Tibial artery (tissue), 4 donors: ENCODE measurements at regions not wholly inside any gene's neighbourhood (a gene's known extent, or its start where the extent isn't known, plus 50 kb on each side); places are given as distances from the start of the nearest gene placed in this dataset.
"Not testable (repeated sequence)": the region's sequence is repeated elsewhere in the genome, so short reads cannot be mapped to it uniquely, and the experiment has no call there.

Experiments
- DNase-seq, 2 donors: peaks; one replicate each; pipeline ENCODE4 v3.0.0-alpha.2; 2019
- H3K27ac ChIP-seq, 2 donors: fragments of 200-600 bp; sonication (generic) in 1 of 2; 1 replicate in 1 of 2; 2 replicates in 1 of 2; pipeline ENCODE4 v1.5.1; 2018 to 2019; ENCODE audit warnings: mild to moderate bottlenecking in 1 of 2
- H3K27me3 ChIP-seq, 2 donors: fragments of 200-600 bp; sonication (generic) in 1 of 2; one replicate each; pipeline versions ENCODE4 v1.5.1 to v1.6.0; 2016 to 2019
- H3K36me3 ChIP-seq, 3 donors: fragments of 200-600 bp; sonication (generic) in 2 of 3; one replicate each; pipeline ENCODE4 v1.5.1; 2016 to 2019; ENCODE audit warnings: mild to moderate bottlenecking in 2 of 3
- H3K4me1 ChIP-seq, 4 donors: fragments of 200-600 bp; sonication (generic) in 2 of 4; 1 replicate in 3 of 4; 2 replicates in 1 of 4; pipeline ENCODE4 v1.5.1; 2016 to 2019
- H3K4me3 ChIP-seq, 2 donors: fragments of 200-600 bp; sonication (generic) in 1 of 2; 1 replicate in 1 of 2; 2 replicates in 1 of 2; pipeline ENCODE4 v1.5.1; 2018 to 2019; ENCODE audit warnings: mild to moderate bottlenecking in 2 of 2
- H3K9me3 ChIP-seq, 3 donors: fragments of 200-600 bp; sonication (generic) in 1 of 3; one replicate each; pipeline ENCODE4 v1.5.1; 2016 to 2019
- intact Hi-C: fragments of 100-400 bp; cut with DNase I; formaldehyde crosslinking; loops from one replicate; pipeline ENCODE4 v1.15.0; 2023; ENCODE audit warnings: low total_unique reads
- TF ChIP-seq, protein P1 (sequence below), 2 experiments: fragments of 200-600 bp in 1 of 2; fragments of 450-650 bp in 1 of 2; IDR thresholded peaks; one replicate each; pipeline ENCODE4 v1.5.1; 2017 to 2019; ENCODE audit warnings: antibody characterized with exemption in 2 of 2, mild to moderate bottlenecking in 1 of 2, moderate library complexity in 1 of 2

DNA sequence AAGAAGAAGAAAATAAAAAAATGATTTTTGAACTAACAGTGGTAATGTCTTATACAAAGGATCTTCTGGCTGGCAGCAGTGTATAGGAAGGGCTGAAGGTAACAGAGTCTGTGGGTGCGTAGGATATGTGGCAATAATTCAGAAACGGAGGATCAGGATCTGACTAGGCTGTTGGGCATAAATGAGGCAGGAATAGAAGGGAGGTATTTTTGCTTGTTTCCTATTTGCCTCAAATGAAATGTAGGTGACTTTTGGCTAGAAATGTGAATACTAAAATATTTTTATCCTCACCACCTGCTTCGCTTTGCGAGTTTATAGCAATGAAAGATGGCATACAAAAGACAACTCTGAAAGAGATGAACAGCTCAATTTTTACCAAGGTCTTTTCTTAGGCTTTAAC lies 1086.1 kb upstream of the CELF4 start:
- H3K4me1 ChIP-seq = no peaks in the 10 kb centered on the region
- no peak overlapping the region for H3K27ac ChIP-seq
- no peaks in the 10 kb centered on the region for H3K27me3 ChIP-seq
- H3K9me3 ChIP-seq = no peaks in the 10 kb centered on the region
- intact Hi-C loops = no loop called here
- TF ChIP-seq, protein P1, sequence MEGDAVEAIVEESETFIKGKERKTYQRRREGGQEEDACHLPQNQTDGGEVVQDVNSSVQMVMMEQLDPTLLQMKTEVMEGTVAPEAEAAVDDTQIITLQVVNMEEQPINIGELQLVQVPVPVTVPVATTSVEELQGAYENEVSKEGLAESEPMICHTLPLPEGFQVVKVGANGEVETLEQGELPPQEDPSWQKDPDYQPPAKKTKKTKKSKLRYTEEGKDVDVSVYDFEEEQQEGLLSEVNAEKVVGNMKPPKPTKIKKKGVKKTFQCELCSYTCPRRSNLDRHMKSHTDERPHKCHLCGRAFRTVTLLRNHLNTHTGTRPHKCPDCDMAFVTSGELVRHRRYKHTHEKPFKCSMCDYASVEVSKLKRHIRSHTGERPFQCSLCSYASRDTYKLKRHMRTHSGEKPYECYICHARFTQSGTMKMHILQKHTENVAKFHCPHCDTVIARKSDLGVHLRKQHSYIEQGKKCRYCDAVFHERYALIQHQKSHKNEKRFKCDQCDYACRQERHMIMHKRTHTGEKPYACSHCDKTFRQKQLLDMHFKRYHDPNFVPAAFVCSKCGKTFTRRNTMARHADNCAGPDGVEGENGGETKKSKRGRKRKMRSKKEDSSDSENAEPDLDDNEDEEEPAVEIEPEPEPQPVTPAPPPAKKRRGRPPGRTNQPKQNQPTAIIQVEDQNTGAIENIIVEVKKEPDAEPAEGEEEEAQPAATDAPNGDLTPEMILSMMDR (IDR thresholded peaks at IDR 0.05) = no peak
- no peaks in the 10 kb centered on the region for H3K36me3 ChIP-seq
- DNase-seq = no peak
- H3K4me3 ChIP-seq = no peak overlapping the region

DNA sequence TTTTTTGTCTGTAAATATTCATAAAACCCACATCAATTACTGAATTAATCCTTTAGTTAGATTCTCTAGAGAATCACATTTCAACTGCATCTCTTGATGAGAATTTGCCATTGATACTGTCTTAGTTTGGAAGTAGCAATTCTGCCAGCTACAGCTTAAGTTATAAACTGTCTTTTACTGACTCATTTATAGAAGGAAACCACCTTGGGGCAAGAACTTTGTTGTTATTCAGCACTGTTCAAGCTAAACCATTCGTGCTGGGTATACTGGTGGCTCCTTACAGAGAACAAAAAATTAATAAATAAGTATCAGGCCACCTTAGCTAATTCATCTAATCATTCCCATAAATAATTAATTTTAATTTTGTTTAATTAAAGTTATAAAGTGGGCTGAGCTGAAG lies 1082.6 kb upstream of the CELF4 start:
- H3K4me1 ChIP-seq = no peaks in the 10 kb centered on the region
- H3K27ac ChIP-seq = no peak overlapping the region
- TF ChIP-seq, protein P1 (IDR thresholded peaks at IDR 0.05) = no peak
- no peak for DNase-seq
- H3K27me3 ChIP-seq = no peaks in the 10 kb centered on the region
- H3K9me3 ChIP-seq = no peaks in the 10 kb centered on the region
- no peaks in the 10 kb centered on the region for H3K36me3 ChIP-seq
- no peak overlapping the region for H3K4me3 ChIP-seq
- intact Hi-C loops = no loop called here

DNA sequence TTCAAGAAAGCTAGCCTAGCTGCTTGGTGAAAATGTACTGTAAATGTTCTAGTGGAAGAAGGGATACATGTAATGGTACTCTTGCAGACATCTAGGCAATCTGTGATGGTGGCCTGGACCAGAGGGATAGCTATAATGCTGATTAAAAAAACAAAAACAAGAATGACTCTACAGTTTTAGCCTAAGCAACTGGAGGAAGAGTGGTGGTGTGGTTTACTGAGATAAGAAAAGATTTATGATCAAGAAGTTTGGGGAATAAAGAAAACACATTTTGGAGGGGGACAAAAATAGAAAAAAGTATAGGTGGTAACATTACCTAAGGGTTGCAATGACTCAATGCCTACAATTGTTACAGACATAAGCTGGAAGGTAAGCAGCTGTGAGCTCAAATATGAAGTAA lies 1080.7 kb upstream of the CELF4 start:
- Histone ChIP-seq H3K36me3 (no peaks in the 10 kb centered on the region), H3K27ac (no peak overlapping the region), H3K9me3 (no peaks in the 10 kb centered on the region), H3K27me3 (no peaks in the 10 kb centered on the region), H3K4me1 (no peaks in the 10 kb centered on the region), H3K4me3 (no peak overlapping the region)
- DNase-seq = no peak
- TF ChIP-seq, protein P1 (IDR thresholded peaks at IDR 0.05) = no peak
- intact Hi-C loops = no loop called here

DNA sequence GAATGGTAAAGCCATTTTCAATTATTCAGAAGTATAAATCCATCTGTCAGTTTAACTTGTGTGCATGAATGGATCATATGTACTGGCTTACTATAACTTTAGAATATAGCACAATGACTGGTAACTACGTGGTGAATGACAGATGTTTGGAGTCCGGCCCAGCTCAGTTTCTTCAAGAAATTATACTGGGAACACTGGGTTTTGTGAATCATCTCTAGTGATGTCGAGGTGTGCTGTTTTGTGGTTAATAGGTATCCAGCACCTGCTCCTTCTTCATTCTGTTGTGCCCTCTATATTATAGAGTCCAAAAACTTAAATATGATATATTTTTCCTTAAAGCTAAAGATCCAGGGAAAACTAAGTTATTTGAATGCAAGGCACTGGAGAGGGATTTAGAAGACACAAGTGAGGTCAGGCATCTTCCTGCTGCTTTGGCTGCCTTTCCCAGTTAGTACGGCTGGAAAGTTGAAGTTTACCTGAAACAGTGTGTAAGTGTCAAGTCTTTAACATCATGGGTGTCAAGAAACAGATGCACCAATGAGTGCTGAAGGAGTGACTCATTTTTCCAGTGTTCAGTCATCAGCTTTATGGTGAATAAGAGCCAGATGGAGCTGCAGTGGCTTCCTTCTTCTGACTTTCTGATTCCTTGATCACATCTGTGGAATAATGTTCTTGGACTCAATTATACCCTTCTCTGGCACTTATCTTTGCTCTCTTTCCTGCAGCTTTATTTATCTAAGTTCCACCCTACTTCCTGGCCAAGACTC lies 1079.5 kb upstream of the CELF4 start:
- DNase-seq = no peak
- intact Hi-C loops = no loop called here
- no peaks in the 10 kb centered on the region for H3K4me1 ChIP-seq
- no peaks in the 10 kb centered on the region for H3K36me3 ChIP-seq
- TF ChIP-seq, protein P1 (IDR thresholded peaks at IDR 0.05) = no peak
- no peaks in the 10 kb centered on the region for H3K27me3 ChIP-seq
- no peaks in the 10 kb centered on the region for H3K9me3 ChIP-seq
- no peak overlapping the region for H3K27ac ChIP-seq
- H3K4me3 ChIP-seq = no peak overlapping the region

DNA sequence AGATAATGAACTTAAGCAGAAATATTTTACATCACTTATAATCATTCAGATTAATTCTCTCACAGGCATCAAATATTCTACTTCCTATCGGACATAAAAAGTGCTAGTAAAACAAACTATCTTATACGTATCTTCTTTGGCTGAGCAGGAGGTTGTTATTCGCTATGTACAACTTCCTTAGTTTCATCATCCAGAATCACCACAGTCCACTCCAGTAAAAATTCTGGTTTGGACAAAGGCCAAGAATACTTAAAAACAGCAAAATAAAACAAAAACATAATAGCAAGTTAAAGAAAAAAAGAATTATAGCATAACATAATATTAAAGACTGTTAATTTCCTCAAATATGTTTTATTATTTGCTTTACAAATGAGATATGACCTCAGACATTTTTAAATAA lies 1077.1 kb upstream of the CELF4 start:
- H3K9me3 ChIP-seq = peaks cover 0 to 4% (median 0%) of the 10 kb centered on the region in 3 donors
- H3K27me3 ChIP-seq = no peaks in the 10 kb centered on the region
- H3K27ac ChIP-seq = no peak overlapping the region
- DNase-seq = no peak
- TF ChIP-seq, protein P1 (IDR thresholded peaks at IDR 0.05) = no peak
- intact Hi-C loops = no loop called here
- no peaks in the 10 kb centered on the region for H3K36me3 ChIP-seq
- no peak overlapping the region for H3K4me3 ChIP-seq
- no peaks in the 10 kb centered on the region for H3K4me1 ChIP-seq

DNA sequence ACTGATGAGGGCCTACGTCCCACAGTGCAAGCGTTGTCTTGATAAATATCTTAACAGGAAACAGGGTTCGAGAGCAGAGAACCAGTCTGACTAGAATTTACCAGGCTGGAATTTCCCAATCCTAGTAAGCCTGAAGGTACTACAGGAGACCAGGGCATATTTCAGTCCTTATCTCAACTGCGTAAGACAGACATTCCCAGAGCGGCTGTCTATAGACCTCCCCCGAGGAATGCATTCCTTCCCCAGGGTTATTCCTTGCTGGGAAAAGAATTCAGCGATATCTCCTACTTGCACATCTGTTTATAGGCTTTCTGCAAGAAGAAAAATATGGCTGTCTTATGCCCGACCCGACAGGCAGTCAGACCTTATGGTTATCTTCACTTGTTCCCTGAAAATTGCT lies 1074.1 kb upstream of the CELF4 start:
- intact Hi-C loops, DNase-seq, H3K4me1 ChIP-seq, H3K9me3 ChIP-seq, H3K27ac ChIP-seq, H3K4me3 ChIP-seq, H3K27me3 ChIP-seq, H3K36me3 ChIP-seq: not testable (repeated sequence)
